ENCODE measurements at regions not wholly inside any gene's neighbourhood (a gene's known extent, or its start where the extent isn't known, plus 50 kb on each side); places are given as distances from the start of the nearest gene placed in this dataset.

DNA sequence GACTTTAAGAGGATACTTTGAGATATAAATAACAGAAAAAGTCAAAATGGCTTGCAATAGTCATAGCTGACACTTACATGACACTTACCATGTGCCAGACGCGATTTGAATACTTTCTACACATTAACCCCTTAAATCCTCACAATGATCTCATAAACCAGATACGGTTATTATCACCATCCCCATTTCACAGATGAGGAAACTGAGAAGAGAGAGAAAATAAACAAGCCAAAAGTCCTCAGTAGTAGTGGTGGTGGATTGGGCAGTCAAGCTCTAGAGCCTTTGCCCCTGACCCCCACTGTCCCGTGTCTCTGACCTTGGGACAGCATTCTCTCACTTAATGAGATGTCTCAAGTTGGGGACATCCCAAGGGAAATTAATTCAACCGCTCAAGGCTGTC lies 105.2 kb upstream of the TAF1B start:
- DNase-seq (ENCODE audit: low read depth in 1 of 2, low spot score in 1 of 2), result no peak

DNA sequence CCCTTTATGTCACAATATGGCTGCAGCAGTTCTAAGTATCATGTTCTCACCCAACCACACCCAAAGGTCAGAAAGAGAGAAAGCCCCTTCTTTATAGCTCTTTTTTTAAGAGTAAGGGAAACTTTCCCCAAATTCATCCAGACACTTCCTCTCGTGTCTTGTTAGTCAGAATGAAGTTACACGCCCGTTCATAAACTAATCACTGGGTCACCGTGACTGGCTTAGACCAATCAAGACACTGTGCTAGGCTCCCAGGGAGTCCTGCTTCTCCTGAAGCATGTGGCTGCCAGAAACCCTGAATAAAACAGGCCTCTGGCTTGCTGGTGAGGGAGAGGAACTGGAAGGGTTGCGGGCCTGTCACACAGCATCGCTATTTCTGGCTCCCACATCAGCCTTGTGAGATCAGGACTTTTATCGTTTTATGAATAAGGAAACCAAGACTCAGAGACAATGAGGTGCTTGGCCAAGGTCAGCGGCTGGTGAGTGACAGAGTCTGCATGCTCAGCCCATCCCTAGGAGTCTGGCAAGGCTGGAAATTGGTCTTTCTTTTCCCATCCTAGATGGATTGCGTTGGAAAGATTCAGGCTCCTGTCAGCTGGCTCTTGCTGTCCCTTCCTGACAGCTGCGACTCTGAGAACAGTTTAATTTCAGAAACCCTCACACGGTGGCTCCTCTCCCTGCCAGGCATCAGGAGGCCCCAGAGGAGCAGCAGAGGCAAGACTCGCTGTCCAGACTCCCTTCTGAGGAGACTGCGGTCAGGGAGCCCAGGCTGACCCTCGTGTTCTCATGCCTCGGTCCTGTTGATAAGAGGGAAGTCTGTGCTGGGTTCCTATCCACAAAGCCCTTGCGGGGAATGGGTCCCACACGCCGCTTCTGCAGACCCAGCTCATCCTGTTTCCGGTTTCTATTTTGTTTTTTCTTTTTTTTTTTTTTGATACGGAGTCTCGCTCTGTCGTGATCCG lies 104.5 kb upstream of the TAF1B start:
- DNase-seq (ENCODE audit: low read depth in 1 of 2, low spot score in 1 of 2), result no peak

DNA sequence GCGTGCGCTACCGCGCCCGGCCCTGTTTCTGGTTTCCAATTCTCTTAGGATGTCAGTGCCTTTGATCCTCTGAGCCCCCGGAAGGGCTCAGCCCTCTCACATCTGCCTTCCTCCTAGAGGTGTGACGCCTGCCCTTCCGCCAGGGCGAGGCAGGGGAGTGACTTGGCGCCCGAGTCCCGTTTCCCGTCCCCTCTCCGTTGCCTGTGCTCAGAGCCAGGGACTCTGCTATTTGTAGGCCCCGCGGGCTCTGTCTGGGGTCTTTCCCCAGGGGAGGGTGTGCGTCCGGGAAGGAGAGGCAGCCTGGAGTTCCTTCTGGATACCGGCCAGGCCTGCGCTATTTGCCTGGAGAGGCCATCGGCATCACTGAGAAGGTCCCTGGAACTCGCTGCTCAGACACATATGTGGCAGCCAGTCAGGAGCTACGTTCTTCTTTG lies 103.7 kb upstream of the TAF1B start:
- no peak for DNase-seq (ENCODE audit: low read depth in 1 of 2, low spot score in 1 of 2)

- no peak for DNase-seq (ENCODE audit: low read depth in 1 of 2, low spot score in 1 of 2)
Measured at GRCh38 chr2:9740382-9741073, 102.7 kb upstream of the TAF1B start.

DNA sequence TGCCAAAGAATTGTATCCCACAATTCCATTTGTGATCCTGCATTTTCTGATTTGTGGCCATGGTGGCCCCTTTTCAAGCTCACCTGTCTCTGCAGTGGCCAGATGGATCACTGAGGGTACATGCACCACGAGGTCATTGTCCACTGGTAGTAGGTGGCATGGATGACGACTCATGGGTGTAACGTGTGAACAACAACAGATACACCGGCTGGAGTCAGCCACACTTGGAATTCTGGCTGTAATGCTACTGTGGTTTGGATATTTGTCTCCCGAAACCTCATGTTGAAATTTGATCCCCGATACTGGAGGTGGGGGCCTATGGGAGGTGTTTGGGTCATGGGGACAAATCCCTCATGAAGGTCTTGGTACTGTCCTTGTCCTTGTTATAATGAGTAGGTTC lies 102.2 kb upstream of the TAF1B start:
- DNase-seq (ENCODE audit: low read depth in 1 of 2, low spot score in 1 of 2), result no peak

- no peak for DNase-seq (ENCODE audit: low read depth in 1 of 2, low spot score in 1 of 2)
Measured at GRCh38 chr2:9742601-9743000, 100.7 kb upstream of the TAF1B start.

DNA sequence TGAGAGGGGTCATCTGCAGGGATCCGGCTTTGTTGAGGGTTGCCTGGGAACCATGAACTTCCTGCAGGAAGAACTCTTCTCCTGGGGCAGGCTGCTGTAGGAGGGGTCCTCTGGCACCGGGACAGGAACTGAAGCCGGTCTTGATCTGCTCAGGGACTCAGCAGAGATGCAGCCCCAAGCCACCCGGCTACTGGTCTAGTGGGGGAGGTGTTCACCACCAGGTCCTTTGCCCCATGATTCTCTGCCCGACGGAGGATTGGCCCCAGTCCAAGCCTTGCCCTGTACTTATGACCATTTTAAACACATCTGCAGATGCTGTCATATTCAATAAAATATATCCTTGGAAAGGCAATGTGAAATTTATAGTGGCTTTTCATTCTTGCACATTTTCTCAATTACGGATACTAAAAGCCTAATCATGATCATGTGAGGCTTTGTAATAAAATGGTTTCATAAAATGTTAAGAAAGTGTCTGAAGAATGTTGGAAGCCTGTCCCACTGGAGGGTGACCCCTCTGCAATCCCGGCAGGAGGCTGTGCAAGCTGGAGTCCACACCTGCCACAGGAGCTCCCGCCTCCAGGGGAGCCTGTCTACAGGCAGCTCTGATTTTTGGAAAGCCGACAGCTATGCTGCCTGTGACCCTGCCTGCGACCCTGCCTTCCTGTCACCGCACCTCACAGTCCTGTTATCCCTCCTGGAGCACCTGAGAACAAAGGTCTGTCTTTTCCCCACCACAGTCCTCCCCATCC lies 98.8 kb upstream of the TAF1B start:
- no peak for DNase-seq (ENCODE audit: low read depth in 1 of 2, low spot score in 1 of 2)

DNA sequence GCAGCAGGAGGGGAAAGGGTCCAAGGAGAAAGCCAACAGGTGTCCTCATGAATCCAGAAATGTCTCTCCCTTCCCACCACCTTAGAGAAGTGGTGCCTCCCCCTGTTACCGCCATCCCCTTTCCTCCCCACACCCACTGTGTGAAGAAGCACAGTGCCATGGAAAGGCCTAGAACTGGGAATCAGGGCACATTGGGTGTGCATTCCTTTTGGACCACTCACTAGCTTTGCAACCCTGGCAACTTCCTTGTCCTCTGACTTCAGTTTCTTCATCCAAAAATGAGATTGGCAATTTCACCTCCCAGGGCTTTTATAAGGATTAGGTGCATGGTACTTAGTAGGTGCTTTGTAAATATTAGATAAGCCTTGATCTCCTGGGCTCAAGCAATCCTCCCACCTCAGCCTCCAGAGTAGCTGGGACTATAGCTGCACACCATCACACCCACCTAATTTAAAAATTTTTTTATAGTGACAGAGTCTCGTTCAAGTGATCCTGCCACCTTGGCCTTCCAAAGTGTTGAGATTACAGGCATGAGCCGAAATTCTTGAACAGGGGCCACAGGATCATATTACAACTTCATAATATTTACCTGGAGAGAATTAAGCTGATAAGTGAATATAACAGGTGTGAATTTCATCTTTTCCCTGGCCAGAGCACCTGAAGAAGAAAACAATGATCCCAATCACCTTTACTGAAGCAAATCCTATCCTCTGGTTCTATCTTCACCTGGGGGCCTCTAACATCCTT lies 97.9 kb upstream of the TAF1B start:
- DNase-seq (ENCODE audit: low read depth in 1 of 2, low spot score in 1 of 2), result no peak

DNA sequence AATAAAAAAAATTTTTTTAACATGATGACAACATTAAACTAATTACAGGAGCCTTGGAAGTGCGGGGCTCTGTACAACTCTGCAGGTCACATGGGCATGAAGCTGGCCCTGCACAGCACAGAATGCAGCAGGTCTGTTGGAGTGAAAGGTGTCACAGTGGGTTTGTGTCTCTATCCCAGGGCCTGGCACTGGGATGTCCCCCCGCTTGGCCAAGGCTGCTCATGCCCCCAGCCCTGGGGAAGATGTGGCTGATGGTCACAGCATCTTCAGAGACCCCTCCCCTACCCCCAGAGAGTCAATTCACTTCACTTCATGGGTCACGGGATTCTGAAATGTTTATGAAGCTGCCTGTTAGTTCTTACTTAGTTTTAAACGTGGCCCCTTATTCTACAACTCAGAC lies 95.9 kb upstream of the TAF1B start:
- no peak for DNase-seq (ENCODE audit: low read depth in 1 of 2, low spot score in 1 of 2)

- DNase-seq (ENCODE audit: low read depth in 1 of 2, low spot score in 1 of 2), result no peak
Measured at GRCh38 chr2:9748577-9748976, 94.7 kb upstream of the TAF1B start.

DNA sequence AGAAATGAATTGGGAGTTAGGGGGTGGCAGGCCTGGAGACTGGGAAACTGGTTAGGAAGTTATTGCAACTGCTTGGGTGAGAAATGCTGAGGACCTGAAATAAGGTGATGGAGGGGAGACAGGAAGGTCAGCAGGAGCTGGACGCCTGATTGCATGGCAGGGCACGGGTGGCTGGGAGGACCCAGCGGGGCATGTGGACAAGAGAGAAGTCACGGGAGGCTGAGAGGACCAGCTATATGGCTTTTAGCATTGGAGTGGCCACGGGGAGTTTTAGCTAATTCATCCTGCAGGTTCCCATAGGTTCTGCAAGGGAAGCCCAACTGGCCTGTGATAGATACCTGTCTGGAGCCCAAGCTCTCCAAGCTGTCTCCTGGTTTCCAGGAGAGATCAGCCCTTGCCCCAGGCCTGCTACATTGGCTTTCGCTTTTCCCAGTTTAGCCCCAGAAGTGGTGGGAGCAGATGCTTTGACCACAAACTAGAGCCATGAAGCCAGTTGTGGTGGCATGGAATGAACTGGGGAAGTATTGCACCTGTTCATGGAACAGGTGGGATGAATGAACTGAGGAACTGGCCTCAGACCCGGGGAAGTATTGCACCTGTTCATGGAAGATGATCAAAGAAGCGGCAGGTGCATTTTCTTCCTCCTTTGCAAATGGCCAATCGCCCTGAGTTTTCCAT lies 93.6 kb upstream of the TAF1B start:
- DNase-seq (ENCODE audit: low read depth in 1 of 2, low spot score in 1 of 2), result no peak

GRCh38 chr2:9750224-9751215 lies 92.8 kb upstream of the TAF1B start:
- DNase-seq (ENCODE audit: low read depth in 1 of 2, low spot score in 1 of 2), result no peak

DNA sequence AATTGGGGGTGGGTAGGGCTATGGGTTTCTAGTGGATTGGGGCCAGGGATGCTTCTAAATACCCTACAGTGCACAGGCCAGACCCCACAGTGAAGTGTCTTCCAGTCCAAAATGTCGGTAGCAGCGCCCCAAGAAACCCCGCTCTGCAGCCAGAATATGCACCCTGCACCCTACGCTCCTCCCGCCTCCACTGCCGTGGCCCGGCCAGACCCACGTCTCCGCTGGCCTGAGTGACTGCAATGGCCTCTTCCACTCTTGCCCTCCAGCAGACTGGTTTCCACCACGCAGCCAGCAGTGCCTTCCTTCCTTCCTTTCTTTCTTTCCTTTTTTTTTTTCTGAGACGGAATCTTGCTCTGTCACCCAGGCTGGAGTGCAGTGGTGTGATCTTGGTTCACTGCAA lies 91.4 kb upstream of the TAF1B start:
- no peak for DNase-seq (ENCODE audit: low read depth in 1 of 2, low spot score in 1 of 2)

GRCh38 chr2:9752441-9753275 lies 90.6 kb upstream of the TAF1B start:
- peak; percentile 56 to 78 for DNase-seq (ENCODE audit: low read depth in 1 of 2, low spot score in 1 of 2)

- DNase-seq (ENCODE audit: low read depth in 1 of 2, low spot score in 1 of 2), result peak in 1 of 2 donors; percentile 42
Measured at GRCh38 chr2:9753276-9753600, 90.0 kb upstream of the TAF1B start.

- DNase-seq (ENCODE audit: low read depth in 1 of 2, low spot score in 1 of 2), result peak in 1 of 2 donors; percentile 49
Measured at GRCh38 chr2:9753665-9754531, 89.4 kb upstream of the TAF1B start.

DNA sequence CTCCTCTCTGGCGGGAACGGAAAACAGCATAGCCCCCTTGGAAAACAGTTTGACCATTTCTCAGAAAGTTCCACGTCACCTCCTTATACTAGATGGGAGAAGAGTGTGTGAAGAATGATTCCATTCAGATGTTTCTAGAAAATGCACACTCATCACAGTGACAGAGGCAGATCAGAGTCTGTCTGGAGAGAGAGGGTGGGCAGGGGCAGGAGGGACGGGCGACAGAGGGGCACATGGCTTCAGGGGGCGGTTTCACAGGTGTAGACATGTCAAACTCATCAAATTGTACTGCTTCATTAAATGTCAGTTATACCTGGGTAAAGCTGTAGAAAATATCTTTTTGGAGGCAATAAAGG lies 88.8 kb upstream of the TAF1B start:
- no peak for DNase-seq (ENCODE audit: low read depth in 1 of 2, low spot score in 1 of 2)

DNA sequence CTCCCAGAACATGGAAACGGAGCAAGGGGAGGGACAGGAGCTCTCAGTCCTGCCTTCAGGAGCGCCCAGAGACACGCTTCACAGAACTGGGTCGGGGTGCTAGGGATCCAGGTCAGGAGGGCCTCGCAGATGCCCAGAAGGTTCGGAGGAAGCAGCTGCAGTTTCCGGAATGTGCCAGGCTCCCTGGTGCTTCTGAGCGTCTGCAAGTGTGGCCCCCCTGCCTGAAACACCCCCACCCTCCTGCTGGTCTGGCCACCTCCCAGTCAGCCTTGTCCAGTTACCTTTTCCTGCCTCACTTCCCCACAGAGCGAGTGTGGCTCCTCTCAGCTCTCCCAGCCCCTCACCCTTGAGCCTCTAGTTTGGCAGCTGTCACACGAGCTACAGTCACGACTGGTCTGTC lies 88.3 kb upstream of the TAF1B start:
- DNase-seq (ENCODE audit: low read depth in 1 of 2, low spot score in 1 of 2), result no peak
